ENCODE measurements at regions not wholly inside any gene's neighbourhood (a gene's known extent, or its start where the extent isn't known, plus 50 kb on each side); places are given as distances from the start of the nearest gene placed in this dataset.

DNA sequence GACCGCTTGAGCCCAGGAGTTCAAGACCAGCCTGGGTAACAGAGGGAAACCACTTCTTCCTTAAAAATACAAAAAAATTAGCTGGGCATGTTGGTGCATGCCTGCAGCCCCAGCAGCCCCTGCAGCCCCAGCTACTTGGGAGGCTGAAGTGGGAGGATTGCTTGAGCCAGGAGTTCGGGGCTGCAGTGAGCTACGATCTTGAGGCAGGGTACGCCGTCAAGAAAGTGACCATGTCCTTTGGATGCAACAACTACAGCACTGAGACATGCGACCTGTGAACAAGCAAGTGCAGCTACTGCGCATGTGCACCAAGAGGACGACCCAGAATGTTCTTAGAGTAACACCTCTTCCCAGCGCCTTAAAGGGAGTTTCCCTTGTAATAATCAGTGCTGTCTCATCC lies 66.6 kb upstream of the ZNF479 start:
- no peak overlapping the region for H3K27ac Mint-ChIP-seq (ENCODE audit: unreplicated experiment)
- H3K4me3 Mint-ChIP-seq (ENCODE audit: unreplicated experiment), result no peak overlapping the region
- no peak for DNase-seq
- no peaks in the 10 kb centered on the region for H3K27me3 Mint-ChIP-seq (ENCODE audit: unreplicated experiment)
- H3K9me3 Mint-ChIP-seq (ENCODE audit: unreplicated experiment), result peaks cover 7% of the 10 kb centered on the region
- TF ChIP-seq, protein P1, sequence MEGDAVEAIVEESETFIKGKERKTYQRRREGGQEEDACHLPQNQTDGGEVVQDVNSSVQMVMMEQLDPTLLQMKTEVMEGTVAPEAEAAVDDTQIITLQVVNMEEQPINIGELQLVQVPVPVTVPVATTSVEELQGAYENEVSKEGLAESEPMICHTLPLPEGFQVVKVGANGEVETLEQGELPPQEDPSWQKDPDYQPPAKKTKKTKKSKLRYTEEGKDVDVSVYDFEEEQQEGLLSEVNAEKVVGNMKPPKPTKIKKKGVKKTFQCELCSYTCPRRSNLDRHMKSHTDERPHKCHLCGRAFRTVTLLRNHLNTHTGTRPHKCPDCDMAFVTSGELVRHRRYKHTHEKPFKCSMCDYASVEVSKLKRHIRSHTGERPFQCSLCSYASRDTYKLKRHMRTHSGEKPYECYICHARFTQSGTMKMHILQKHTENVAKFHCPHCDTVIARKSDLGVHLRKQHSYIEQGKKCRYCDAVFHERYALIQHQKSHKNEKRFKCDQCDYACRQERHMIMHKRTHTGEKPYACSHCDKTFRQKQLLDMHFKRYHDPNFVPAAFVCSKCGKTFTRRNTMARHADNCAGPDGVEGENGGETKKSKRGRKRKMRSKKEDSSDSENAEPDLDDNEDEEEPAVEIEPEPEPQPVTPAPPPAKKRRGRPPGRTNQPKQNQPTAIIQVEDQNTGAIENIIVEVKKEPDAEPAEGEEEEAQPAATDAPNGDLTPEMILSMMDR (IDR thresholded peaks at IDR 0.05; ENCODE audit: partially characterized antibody, unreplicated experiment), result no peak
- no peaks in the 10 kb centered on the region for H3K36me3 Mint-ChIP-seq (ENCODE audit: unreplicated experiment)
- no peaks in the 10 kb centered on the region for H3K4me1 Mint-ChIP-seq (ENCODE audit: low read depth, unreplicated experiment)

DNA sequence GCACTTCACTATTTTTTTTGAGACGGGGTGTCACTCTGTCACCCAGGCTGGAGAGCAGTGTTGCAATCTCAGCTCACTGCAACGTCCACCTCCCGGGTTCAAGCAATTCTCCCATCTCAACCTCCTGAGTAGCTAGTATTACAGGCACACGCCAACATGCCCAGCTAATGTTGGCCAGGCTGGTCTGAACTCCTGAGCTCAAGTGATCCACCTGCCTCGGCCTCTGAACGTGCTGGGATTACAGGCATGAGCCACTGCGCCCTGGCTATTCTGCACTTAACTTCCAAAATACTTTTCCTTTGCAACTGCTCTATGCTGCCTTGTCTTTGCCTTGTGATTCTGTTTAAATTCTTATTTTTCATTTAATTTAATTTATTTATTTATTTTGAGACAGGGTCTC lies 67.0 kb upstream of the ZNF479 start:
- Mint-ChIP-seq H3K27me3 (ENCODE audit: unreplicated experiment) (no peaks in the 10 kb centered on the region), H3K9me3 (ENCODE audit: unreplicated experiment) (peaks cover 7% of the 10 kb centered on the region), H3K36me3 (ENCODE audit: unreplicated experiment) (no peaks in the 10 kb centered on the region), H3K27ac (ENCODE audit: unreplicated experiment) (no peak overlapping the region), H3K4me3 (ENCODE audit: unreplicated experiment) (no peak overlapping the region), H3K4me1 (ENCODE audit: low read depth, unreplicated experiment) (no peaks in the 10 kb centered on the region)
- TF ChIP-seq, protein P1 (IDR thresholded peaks at IDR 0.05; ENCODE audit: partially characterized antibody, unreplicated experiment), result no peak
- no peak for DNase-seq

DNA sequence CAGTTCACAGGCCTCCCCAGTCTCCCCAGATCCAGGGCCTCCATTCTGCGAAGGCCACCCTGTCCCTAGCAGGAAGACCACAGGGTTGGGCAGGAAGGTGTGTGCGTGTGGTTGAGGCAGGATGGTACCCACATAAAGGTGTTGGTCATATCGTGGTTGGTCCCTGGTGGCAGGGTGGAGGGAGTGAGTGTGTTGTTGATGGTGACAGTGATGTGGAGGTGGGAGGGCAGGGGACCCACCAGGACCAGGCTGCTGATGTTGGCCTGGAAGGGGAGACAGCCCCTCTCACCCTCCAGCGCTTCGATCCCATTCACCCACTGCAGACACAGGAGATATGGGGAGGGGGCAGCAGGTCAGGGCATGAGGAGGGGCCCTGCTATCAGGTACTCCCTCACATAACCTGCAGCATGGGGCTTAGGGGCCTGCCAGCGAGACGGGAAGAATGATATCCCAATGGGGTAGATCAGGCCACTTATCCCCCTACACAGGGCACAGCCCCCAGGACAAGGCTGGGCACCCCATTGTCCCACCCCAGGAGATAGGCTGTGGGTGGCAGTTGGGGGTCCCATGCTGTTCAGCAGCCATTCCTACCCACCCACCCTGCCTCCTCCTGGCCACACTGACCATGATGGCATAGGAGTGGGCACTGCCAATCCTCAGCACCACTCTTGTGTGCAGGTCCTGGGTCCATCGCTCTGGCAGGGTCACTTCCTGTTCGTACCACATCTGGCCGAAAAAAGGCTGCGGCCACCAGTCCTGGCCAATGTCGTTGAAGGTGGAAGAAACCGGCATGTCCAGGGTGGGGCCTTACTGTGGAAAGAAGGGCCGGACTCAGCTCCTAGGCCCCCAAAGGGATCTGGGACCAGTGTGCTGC lies 69.0 kb upstream of the ZNF479 start:
- no peak for DNase-seq
- TF ChIP-seq, protein P1 (IDR thresholded peaks at IDR 0.05; ENCODE audit: partially characterized antibody, unreplicated experiment), result no peak
- Mint-ChIP-seq H3K4me1 (ENCODE audit: low read depth, unreplicated experiment) (no peaks in the 10 kb centered on the region), H3K9me3 (ENCODE audit: unreplicated experiment) (peaks cover 9% of the 10 kb centered on the region), H3K4me3 (ENCODE audit: unreplicated experiment) (no peak overlapping the region), H3K27ac (ENCODE audit: unreplicated experiment) (no peak overlapping the region), H3K27me3 (ENCODE audit: unreplicated experiment) (peaks cover 2% of the 10 kb centered on the region), H3K36me3 (ENCODE audit: unreplicated experiment) (no peaks in the 10 kb centered on the region)

DNA sequence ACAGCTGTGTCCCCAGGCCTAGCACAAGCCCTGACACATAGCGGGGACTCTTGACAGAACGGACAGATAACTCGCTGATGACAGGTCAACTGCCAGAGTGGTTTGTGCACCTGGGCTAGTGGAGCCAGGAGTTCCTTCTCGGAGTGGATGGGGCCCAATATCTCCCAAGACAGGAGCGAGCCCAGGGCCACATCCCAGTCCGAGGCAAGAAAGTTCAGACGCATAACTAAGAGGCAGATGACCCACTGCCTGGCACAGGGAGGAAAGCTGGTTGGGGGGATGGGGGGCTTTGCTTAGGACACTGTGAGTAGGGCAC lies 69.6 kb upstream of the ZNF479 start:
- DNase-seq, result no peak
- Mint-ChIP-seq H3K9me3 (ENCODE audit: unreplicated experiment) (peaks cover 9% of the 10 kb centered on the region), H3K4me1 (ENCODE audit: low read depth, unreplicated experiment) (no peaks in the 10 kb centered on the region), H3K36me3 (ENCODE audit: unreplicated experiment) (no peaks in the 10 kb centered on the region), H3K27ac (ENCODE audit: unreplicated experiment) (no peak overlapping the region), H3K27me3 (ENCODE audit: unreplicated experiment) (peaks cover 2% of the 10 kb centered on the region), H3K4me3 (ENCODE audit: unreplicated experiment) (no peak overlapping the region)
- TF ChIP-seq, protein P1 (IDR thresholded peaks at IDR 0.05; ENCODE audit: partially characterized antibody, unreplicated experiment), result no peak

DNA sequence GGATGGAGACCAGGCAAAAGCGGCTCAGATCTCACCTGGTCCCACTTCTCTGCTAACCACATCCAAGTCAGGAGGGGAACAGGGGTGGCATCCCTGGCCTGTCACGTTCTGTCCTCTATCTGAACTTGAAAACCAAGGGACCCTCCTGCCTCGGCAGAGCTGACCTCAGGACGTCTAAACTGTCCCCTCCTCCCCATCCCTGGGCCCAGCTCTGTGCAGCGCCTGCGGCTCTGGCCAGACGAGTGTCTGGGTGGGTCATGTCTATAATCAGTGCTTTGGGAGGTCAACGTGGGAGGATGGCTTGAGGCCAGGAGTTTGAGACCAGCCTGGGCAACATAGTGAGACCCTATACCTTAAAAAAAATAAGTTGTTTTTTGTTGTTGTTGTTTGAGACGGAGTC lies 70.0 kb upstream of the ZNF479 start:
- TF ChIP-seq, protein P1 (IDR thresholded peaks at IDR 0.05; ENCODE audit: partially characterized antibody, unreplicated experiment), result no peak
- DNase-seq, result no peak
- no peak overlapping the region for H3K27ac Mint-ChIP-seq (ENCODE audit: unreplicated experiment)
- H3K4me3 Mint-ChIP-seq (ENCODE audit: unreplicated experiment), result no peak overlapping the region
- peaks cover 9% of the 10 kb centered on the region for H3K9me3 Mint-ChIP-seq (ENCODE audit: unreplicated experiment)
- H3K36me3 Mint-ChIP-seq (ENCODE audit: unreplicated experiment), result no peaks in the 10 kb centered on the region
- H3K27me3 Mint-ChIP-seq (ENCODE audit: unreplicated experiment), result peaks cover 2% of the 10 kb centered on the region
- no peaks in the 10 kb centered on the region for H3K4me1 Mint-ChIP-seq (ENCODE audit: low read depth, unreplicated experiment)

All from glutamatergic neuron (in vitro differentiated cells).